NCI-H2029 (cell line): ENCODE measurements at regions not wholly inside any gene's neighbourhood (a gene's known extent, or its start where the extent isn't known, plus 50 kb on each side); places are given as distances from the start of the nearest gene placed in this dataset.
"Not testable (repeated sequence)": the region's sequence is repeated elsewhere in the genome, so short reads cannot be mapped to it uniquely, and the experiment has no call there.

Source experiments
- DNase-seq: peaks from one replicate; lab custom pipeline; 2025; lab: John Stamatoyannopoulos, UW

DNA sequence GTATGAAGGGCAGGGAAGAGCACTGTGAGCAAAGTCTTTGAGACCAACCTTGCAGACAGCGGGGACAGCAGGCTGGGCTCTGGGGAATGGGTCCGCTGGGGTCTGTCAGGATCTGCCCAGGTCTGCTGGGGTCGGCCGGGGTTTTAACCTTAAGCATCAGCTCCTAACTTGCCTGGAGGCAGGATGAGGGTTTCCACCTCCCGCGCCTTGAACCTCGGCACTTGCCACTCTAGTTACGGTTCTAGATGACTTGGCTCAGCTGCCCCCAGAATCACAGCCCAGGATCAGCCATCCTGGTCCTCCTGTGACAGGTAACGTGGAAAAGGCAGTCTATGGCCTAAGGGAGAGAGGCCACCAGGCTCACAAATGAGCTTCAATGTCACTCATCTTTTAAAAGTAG lies 50.4 kb upstream of the CACUL1 start:
- no peak for DNase-seq

DNA sequence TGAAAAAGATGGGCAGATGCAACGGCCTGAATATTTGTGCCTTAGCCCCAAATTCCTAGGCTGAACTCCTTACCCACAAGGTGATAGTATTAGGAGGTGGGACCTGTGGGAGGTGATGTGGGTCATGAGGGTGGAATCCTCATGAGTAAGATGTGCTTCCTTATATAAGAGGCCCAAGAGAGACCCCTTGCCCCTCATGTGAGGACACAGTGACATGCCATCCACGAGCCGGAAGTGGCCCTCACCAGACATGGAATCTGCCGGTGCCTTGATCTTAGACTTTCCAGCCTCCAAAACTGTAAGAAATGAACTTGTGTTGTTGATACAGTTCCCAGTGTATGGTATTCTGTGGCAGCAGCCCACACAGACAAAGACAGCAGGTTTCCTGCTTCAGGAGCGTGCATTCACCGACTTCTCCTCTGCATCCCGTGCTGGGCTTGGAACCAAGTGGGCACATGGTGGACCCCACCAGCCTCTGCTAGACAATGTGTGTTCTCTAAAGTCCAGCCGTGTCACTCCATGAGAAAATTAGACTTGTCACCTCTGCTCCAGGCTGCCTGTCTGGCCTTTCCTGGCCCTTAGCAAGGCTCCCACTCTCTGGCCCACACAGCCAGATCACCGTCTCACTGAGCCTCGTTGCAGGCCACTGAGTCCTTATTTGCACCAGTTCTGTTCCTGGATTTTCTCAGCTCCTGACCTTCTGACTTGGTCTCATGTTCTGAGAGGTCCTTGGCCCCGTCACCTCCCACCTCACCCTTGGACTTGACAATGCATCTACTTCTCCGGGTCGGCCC lies 52.9 kb upstream of the CACUL1 start:
- no peak for DNase-seq

DNA sequence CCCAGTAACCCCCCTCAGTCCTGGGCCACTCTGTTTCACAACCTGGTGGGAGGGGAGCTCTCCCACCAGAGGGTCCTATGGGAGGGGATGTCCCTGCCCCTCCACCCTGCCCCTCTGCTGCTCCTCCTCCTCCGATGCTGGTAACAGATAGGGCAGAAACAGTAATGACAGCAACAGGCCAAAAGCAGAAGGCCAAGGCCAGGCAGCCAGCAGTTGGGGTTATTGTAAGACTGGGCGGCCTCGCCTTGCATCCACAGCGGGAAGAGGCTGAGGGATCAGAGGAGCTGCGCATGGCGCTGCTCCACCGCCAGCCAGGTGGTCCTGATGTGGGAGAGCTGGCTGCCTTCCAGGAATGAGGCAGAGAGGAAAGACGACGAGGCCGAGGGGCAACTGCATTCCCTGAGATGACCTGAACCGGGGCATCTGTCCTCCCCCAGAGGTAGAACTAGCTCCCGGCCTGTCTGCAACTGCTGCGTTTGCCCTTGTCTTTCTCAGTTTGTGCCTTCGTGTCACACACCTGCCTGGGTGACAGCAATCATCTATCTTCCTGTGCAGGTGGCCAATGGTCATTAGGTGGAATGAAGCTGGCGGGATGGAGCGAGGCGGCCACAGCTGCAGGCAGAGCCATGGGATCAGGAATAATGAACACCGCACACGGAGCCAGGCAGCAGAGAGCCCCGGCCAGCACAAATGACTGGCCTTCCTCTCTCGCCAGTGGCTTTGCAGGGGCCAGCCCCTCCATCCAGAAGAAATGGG lies 54.0 kb upstream of the CACUL1 start:
- DNase-seq, result no peak

DNA sequence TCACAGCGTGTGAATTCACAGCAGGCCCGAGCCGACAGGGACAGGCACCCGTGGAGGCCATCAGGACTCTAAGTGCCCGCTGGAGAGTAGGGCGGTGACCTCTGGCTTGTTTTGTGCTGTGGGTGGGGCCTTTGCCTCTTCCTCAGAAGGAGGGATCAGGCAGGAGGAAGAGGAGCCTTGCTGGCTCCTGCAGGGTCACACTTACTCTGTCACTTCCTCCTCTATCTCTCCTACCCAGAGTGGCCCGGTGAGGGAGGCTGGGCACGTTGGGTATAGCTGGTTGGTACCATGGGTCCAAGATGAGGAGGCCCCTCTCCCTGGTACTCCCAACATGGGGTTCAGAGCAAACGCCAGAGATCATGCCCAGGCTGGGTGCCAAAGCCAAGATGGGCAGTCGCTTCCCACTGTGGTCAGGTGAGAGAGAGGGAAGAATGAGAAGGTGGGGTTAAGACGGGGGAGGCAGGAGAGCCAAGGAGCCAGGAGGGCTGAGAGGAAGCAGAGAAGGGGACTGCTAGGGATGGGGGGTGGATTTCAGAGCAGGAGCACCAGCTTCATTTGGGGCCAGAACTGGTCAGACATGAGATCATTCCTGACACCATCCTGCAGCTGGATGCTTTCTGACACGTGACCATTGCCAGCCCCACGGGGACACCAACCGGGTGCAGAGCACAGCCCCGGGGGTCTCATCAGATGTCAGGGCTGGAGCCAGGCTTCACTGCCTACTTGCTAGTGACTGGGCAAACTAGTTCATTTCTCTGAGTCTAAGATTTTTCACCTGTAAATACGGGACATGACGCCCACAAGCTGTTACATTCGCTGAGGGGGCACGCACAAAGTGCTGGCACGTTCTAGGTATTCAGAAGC lies 54.8 kb upstream of the CACUL1 start:
- DNase-seq, result no peak

DNA sequence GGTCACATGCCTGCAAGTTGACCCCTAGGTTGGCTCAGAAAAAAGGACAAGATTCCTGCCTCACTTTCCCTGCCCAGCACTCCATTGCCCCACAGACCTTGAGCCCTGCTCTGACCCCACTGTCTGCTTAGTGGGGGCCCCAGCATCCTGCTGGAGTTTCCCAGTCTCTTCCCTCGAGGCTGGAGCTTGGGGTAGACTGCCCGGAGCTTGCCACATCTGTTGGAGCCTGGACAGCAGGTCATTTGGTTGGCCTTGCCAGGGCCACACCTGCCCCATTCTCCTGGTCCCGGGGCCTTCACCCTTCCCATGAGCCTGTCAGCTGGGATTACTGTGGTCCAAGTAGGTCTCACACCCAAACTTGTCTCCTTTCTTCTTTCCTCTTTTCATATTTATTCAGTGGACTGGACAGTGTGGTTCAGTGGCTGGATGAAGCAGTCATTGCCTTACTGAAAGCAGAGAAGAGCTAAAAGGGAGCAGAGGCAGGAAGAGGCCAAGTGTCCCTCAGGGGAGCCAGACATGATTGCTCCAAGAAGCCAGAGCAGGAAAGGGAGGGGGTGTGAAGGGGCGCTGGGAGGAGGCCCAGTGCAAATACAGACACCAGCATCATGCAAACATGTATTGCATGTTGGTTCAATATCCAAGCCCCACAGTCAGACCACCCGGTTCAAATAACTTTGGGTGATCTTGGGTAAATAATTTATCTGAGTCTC lies 56.2 kb upstream of the CACUL1 start:
- no peak for DNase-seq

DNA sequence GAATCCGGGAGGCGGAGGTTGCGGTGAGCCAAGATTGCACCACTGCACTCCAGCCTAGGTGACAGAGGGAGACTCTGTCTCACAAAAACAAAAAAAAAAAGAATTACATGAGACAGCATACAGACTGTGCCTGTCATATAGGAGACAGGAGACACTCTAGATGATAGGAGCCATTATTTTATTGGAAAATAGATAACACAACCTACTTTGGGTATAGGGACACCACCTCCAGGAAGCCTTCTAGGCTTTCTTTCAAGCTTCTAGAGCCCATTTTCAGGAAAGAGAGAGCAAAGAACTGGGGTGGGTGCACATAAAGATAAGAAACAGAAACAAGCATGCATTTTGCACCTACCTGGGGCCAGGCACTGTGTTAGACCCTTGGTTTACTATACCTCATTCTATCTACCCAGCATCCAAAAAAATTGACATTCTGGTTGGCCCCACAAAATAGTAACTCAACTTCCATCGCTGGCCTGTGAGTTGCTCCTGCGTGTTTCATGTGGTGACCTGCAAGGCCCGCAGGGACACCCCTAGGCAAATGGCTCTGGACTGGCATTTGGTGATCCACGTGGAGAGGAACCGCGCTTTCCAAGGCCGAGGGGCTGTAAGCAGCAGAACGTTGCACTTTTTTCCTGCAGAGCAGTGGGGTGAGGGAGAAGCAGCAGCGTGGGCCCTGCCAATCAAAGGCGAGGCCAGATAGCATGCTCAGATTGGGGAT lies 57.1 kb upstream of the CACUL1 start:
- no peak for DNase-seq

DNA sequence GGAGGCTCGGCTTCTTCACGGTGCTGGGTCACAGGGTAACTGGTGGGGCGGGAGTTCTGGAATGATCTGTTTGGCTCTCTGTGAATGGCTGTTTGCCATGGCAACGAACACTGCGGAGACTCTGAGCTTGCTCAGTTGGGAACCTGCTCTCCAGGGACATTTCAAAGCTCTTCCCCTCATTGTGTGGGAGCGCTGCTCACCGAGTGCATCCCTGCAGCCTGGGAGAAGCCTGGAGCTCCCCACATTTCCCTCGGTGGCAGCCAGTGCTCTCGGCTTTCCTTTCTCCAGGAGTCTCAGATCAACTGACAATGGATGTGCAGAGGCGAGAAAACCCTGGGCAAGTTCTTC lies 57.6 kb upstream of the CACUL1 start:
- DNase-seq, result no peak

DNA sequence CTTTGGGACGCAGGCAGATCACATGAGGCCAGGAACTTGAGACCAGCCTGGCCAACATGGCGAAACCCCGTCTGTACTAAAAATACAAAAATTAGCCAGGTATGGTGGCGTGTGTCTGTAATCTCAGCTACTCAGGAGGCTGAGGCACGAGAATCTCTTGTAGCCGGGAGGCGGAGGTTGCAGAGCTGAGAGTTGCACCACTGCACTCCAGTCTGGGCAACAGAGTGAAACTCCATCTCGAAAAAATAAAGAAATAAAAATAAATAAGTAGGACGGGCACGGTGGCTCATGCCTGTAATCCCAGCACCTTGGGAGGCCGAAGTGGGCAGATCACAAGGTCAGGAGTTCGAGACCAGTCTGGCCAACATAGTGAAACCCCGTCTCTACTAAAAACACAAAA lies 58.2 kb upstream of the CACUL1 start:
- not testable (repeated sequence) for DNase-seq

DNA sequence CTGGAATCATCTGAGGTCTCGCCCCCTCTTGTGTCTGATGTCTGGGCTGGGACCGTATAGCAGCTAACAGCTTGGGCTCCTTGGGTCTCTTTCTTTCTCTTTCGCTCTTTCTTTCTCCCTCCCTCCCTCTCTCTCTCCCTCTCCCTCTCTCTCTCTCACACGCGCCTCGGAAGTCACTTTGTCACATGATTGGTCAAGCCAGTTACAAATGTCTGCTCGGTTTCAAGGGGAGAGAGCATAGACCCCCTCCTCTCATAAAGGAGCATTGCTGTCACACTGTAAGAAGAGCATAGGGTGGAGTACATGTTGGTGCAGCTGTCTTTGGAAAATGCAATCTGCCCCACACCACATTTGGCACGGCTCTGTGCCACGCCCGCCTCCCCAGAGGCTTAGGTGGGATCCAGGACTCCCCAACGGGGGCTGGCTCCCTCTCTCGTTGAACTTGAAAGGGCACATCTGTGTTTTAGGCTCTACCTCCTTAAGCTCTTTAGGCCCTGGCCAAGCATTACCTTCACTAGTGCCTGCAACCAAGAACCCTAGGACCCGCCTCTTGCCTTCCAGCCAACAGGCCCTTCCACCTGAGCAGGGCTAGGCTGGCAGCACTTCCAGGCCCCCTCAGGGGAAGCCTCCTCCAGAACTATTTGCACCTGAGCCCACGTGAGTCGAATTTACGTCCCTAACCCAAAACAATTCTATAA lies 61.9 kb upstream of the CACUL1 start:
- no peak for DNase-seq

DNA sequence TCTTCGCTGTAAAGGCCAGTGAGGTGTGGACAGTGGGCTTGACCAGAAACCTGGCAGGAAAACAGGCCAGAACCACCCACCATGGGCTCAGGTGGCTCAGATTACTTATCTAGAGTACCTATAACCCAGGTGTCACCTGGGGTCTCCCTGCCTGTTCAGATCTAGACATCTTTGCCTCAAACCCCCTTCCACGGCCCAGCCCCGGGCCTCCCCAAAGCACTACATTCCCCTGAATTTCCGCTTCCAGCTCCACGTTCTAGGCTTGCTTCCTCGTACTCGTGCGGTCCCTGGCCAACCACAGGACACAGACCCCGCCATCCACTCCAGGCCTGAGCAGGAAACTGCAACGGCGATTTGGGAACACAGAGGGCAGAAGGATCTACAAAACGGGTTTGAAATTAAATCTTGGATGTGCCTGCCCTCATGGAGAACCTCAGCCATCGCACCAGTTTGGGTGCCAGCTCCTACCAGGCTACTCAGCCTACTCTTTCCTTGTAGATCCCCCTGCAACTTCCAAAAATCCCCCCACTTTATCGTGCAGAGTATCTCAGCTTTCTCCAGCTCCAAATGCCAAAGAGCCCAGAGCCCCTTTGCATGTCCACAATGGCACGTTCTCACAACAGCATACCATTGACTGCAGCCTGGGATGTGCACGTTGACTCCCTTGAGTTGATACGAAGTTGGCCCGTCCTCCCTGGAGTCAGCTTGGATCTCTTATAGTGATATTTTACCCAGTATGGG lies 62.7 kb upstream of the CACUL1 start:
- no peak for DNase-seq

DNA sequence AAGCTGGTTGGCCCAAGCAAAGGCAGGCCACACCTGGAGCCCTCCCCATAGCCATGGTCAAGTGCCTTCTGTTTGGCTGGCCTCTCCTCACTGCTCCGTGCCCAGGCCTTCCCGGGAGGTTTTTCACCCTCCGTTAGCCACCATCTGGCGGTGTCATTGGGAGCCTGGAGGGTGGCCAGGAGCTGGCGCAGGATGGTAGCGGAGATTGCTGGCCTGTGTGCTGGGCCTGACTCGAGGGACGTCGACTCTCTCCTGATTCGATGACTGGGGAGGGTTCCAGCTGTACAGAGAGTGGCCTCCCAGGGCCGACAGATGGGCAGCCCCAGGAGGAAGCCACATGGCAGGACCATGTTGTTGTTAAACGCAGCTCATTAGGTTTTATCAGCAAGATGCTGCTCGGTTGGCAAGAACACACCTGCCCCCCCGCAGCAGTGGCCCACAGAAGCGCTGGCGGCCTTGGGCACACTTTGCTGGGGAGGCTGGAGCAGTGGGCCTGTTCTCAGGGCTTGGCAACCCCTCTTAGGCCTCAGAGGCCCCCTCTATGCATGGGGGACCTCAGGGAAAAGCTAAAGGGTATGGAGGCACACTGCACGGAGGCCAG lies 64.0 kb upstream of the CACUL1 start:
- peak; percentile 75 for DNase-seq

DNA sequence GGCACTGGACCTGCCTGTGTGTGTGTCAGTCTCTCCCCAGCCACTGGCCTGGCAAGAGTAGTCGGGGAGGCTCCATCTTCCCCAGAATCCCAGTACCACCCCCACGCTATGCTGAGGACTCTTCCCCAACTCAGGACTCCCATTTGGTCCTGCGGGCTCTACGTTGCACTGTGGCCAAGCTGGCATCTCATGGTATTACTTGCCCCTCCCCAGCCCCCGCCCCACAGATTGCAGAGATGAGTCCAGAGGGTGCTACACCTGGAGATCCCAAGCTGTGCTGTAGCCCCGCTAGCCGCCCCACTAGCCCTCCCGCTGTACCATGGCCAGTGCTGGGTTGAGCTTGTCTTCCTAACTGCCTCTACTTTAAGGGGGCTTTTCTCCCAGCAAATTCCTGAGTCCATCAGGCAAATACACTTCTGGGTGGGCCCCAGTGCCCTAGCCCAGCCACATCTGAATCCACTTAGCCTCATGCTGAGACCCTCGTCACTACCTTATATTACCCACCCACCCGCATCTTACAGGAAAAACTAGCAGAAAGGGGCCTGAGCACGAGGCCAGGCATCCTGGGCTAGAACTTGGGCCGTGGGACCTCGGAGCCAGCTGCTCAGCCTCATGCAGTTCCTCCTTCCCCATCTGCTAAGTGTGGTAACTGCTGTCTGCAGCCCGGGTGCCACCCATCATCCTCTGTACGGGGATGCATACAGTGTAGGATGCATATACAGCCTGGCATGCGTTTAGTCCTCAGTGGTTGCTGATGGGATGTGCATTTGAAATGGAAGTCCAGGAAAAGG lies 65.8 kb upstream of the CACUL1 start:
- DNase-seq, result no peak

DNA sequence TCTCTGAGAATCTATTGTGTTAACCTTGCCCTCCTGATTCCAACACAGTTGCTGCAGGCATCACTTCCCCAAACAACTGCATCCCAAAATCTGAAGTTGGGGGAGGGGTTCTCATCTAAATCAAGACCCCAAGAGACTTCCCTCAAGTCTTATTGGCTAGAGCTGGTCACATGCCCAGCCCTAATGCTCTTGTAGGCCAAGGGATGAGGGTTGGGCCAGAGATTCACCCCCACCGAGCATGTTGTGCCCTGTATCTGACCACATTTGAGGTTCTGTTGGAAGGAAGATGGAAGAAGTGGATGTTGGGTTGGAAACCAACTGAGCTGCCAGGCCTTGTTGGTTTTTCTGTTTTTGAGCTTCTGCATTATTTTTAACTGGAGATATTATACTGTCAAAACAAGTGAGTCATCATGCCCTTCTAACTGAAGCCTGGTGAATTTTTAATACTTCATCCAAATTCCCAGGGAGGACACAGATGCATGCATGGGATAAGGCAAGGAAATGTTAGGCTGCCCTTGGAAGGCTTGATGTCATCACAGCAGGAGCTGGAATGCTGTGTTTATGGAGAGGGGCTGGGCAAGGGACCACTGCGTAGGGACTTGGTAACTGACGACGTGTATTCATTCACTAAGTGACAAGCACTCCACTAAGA lies 68.6 kb upstream of the CACUL1 start:
- DNase-seq, result no peak

DNA sequence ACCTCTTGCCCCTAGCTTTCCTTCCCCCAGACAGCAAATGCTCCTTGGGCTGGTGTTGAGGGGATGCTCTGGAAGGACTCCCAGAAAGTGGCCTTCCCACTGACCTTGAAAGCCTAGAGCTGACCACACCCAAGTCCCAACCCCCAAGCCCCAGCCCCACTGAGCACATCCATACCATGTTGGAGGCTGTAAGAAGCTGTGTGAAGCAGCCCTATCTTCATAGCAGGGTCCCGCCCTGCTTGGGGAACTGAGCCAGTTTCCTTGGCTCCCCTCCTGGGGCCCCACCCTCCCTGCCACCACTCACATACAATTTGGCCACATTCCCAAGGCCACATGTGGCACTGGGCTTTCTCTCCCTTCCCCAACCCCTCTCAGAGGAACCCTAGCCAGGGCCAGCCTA lies 72.3 kb upstream of the CACUL1 start:
- DNase-seq, result no peak

DNA sequence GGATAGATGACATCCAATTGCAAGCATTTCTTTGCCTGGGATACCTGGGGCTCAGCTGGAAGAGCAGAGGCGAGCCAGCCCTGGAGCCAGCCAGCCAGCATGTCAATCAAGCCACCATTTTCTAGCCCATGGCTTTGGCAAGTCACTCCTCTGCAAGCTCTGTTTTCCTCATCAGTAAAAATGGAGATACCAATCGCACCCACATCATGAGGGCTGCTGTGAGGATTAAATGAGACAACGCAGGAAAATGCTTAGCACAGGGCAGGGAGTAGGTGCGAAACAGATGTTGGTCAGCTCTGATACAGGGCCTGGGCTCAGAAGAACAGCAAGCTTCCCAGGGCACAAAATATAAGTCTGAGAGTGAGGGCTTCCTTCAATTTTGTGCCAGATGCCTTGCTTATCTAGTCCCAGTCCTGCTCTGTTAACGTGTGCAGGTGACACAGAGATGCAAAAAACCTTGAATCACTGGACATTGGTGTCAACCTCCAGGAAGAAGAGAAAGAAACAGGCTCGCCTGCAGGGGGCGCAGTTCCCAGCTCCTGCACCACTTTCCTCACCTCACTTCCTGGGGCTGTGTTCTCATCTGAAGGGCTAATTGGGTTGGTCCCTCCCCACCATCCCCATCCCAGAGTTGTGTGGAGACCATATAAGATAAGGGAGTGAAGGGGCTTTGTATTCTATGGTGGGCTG lies 72.8 kb upstream of the CACUL1 start:
- no peak for DNase-seq

DNA sequence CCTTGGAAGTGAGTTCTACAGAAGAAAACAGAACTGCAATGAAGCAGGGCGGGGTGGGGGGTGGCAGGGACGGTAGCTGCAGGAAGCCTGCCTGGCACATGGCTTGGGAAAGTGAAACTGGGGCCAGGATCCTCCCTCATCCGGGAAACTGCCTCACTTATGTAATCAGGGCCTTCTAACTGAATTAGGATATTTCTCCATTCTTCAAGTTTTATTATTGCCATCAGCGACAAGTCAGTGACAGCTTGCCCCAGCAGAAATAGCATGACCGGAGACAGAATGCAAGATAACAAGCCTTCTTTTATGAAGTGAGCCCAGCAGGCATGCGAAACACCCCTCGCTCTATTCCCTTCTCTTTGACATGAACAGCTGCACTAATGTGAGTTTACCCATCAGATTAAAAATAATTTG lies 77.5 kb upstream of the CACUL1 start:
- DNase-seq, result no peak

DNA sequence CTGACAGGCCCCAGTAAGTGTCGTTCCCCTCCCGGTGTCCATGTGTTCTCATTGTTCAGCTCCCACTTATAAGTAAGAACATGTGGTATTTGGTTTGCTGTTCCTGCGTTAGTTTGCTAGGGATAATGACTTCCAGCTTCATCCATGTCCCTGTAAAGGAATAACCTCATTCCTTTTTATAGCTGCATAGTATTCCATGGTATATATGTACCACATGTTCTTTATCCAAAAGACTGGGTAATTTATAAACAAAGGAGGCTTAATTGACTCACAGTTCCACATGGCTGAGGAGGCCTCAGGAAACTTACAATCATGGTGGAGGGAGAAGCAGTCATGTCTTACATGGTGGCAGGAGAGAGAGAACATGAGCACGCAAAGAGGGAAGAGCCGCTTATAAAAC lies 79.6 kb upstream of the CACUL1 start:
- DNase-seq, result not testable (repeated sequence)
